ENCODE measurements at regions not wholly inside any gene's neighbourhood (a gene's known extent, or its start where the extent isn't known, plus 50 kb on each side); places are given as distances from the start of the nearest gene placed in this dataset.

GRCh38 chr1:36537190-36537768 lies 54.6 kb upstream of the CSF3R start:
- TF ChIP-seq, protein P1, sequence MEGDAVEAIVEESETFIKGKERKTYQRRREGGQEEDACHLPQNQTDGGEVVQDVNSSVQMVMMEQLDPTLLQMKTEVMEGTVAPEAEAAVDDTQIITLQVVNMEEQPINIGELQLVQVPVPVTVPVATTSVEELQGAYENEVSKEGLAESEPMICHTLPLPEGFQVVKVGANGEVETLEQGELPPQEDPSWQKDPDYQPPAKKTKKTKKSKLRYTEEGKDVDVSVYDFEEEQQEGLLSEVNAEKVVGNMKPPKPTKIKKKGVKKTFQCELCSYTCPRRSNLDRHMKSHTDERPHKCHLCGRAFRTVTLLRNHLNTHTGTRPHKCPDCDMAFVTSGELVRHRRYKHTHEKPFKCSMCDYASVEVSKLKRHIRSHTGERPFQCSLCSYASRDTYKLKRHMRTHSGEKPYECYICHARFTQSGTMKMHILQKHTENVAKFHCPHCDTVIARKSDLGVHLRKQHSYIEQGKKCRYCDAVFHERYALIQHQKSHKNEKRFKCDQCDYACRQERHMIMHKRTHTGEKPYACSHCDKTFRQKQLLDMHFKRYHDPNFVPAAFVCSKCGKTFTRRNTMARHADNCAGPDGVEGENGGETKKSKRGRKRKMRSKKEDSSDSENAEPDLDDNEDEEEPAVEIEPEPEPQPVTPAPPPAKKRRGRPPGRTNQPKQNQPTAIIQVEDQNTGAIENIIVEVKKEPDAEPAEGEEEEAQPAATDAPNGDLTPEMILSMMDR (conservative IDR thresholded peaks at IDR 0.05) = no peak
- no peak for TF ChIP-seq ZFX (IDR thresholded peaks at IDR 0.05)

All from C4-2B (cell line).